ENCODE measurements at regions not wholly inside any gene's neighbourhood (a gene's known extent, or its start where the extent isn't known, plus 50 kb on each side); places are given as distances from the start of the nearest gene placed in this dataset.

DNA sequence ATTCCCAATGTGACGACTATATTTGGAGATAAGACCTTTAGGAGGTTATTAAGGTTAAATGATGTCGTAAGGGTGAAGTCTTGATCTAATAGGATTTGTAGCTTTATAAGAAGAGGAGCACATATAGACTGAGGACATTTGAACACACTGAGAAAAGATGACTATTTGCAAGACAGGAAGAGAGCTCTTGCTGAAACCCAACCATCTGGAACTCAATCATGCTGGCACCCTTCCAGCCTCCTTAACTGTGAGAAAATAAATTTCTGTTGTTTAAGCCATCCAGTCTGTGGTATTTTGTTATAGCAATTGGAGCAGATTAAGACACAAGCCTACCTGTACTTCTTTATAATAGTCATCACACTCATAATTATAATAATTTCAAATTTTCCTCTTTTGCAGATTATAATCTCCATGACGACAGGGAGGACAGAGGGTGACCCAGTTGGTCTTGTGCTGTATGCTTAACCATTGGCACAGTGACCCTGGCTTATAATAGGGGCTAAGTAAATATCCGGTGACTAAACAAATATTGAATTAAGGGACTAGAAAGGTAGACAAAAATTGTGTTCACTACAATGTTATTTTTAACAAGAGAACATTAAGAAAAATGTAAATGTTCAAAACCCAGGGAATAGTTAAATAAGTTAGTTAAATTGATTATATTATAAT, 206.4 kb upstream of the HDDC2 start:
- H3K27me3 Mint-ChIP-seq (ENCODE audit: low read depth): no peaks in the 10 kb centered on the region
- TF ChIP-seq, protein P1, sequence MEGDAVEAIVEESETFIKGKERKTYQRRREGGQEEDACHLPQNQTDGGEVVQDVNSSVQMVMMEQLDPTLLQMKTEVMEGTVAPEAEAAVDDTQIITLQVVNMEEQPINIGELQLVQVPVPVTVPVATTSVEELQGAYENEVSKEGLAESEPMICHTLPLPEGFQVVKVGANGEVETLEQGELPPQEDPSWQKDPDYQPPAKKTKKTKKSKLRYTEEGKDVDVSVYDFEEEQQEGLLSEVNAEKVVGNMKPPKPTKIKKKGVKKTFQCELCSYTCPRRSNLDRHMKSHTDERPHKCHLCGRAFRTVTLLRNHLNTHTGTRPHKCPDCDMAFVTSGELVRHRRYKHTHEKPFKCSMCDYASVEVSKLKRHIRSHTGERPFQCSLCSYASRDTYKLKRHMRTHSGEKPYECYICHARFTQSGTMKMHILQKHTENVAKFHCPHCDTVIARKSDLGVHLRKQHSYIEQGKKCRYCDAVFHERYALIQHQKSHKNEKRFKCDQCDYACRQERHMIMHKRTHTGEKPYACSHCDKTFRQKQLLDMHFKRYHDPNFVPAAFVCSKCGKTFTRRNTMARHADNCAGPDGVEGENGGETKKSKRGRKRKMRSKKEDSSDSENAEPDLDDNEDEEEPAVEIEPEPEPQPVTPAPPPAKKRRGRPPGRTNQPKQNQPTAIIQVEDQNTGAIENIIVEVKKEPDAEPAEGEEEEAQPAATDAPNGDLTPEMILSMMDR (IDR thresholded peaks at IDR 0.05; ENCODE audit: unreplicated experiment): no peak
- DNase-seq (ENCODE audit: low spot score in 2 of 2, unreplicated experiment in 2 of 2): no peak
- no peak overlapping the region for H3K27ac Mint-ChIP-seq
- H3K36me3 Mint-ChIP-seq: no peaks in the 10 kb centered on the region
- peaks cover 9% of the 10 kb centered on the region for H3K9me3 Mint-ChIP-seq
- no peak overlapping the region for H3K4me3 Mint-ChIP-seq
- peaks cover 5% of the 10 kb centered on the region for H3K4me1 Mint-ChIP-seq

DNA sequence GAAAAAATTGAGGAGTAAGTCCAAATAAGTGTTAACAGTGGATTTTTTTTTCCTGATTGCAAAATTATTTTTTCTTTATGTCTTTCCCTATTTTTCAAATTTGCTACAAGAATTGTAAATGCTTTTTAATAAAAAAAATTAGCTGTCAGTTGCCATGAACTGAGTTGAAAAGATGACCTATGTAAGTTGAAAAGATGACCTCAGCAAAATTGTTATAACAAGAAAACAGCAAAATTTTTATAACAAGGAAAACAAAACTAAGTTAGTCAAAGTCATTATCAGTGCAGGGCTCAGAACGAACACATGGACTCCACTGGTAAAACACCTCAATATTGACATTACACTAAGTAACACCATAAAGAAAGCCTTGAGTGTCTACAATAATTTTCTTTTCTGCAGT, 207.0 kb upstream of the HDDC2 start:
- Mint-ChIP-seq H3K27ac (no peak overlapping the region), H3K9me3 (peaks cover 11% of the 10 kb centered on the region), H3K4me1 (peaks cover 5% of the 10 kb centered on the region), H3K4me3 (no peak overlapping the region), H3K27me3 (ENCODE audit: low read depth) (no peaks in the 10 kb centered on the region), H3K36me3 (no peaks in the 10 kb centered on the region)
- DNase-seq (ENCODE audit: low spot score in 2 of 2, unreplicated experiment in 2 of 2): no peak
- TF ChIP-seq, protein P1 (IDR thresholded peaks at IDR 0.05; ENCODE audit: unreplicated experiment): no peak

DNA sequence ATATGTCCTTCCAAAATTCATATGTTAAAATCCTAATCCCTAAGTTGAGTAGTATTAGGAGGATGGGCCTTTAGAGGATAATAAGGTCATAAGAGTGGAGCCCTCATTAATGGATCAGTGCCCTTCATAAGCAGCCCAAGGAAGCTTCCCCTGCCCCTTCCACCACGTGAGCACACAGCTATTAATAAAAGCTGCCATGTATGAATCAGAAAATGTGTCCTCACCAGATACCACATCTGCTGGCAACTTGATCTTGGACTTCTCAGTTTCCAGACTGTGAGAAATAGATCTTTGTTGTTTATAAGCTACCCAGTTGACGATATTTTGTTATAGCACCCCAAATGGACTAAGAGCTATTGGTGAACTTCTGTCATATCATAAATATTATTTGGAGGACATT, 207.7 kb upstream of the HDDC2 start:
- Mint-ChIP-seq H3K4me1 (peaks cover 5% of the 10 kb centered on the region), H3K9me3 (peaks cover 17% of the 10 kb centered on the region), H3K4me3 (no peak overlapping the region), H3K27me3 (ENCODE audit: low read depth) (no peaks in the 10 kb centered on the region), H3K27ac (no peak overlapping the region), H3K36me3 (no peaks in the 10 kb centered on the region)
- DNase-seq (ENCODE audit: low spot score in 2 of 2, unreplicated experiment in 2 of 2): no peak
- TF ChIP-seq, protein P1 (IDR thresholded peaks at IDR 0.05; ENCODE audit: unreplicated experiment): no peak

DNA sequence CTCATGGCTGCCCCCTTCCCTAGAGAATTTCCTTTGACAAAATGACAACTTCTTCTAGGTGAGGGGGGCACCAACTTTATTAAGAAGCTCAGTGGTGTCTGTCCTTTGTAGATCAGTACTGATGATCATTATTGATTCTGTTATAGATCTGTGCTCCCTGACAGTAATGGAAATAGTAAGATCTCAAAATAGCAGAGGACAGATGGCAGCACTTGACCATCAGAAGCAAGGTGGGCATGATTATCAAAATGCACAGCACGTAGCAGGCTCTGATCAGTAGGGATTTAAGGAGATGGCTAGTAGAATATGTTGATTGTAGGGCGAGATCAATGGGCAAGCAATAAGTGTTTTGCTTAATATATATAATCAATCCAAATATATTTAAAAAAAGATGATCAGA, 208.6 kb upstream of the HDDC2 start:
- Mint-ChIP-seq H3K27ac (no peak overlapping the region), H3K27me3 (ENCODE audit: low read depth) (no peaks in the 10 kb centered on the region), H3K36me3 (no peaks in the 10 kb centered on the region), H3K4me1 (peaks cover 5% of the 10 kb centered on the region), H3K9me3 (peaks cover 21% of the 10 kb centered on the region), H3K4me3 (no peak overlapping the region)
- TF ChIP-seq, protein P1 (IDR thresholded peaks at IDR 0.05; ENCODE audit: unreplicated experiment): no peak
- DNase-seq (ENCODE audit: low spot score in 2 of 2, unreplicated experiment in 2 of 2): no peak

DNA sequence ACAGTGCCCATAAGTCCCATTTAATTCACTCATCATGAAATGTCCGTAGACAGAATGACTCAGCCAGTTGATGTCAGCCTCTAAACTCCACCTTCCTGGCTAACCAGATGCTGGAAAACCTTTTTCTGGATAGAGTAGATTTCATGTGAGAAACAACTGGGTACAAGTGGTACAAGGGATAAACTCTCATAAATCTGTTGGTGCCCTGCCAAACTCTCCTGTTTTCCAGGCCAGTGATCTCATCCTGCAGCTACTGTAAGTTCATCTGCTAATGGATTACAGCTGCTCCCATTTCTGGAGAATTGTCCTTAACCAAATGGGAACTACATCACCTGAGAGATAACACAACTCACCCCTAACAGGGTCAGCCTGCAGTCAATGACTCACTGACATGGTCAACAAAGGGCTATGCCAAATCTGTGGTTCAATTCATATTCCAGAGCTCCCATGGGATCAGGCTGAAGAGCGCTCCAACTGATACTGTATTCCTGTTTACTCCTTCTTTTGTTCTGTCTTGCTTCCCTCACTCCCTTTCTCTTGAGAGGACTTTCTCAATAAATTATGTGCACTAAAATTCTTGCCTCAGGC, 210.1 kb upstream of the HDDC2 start:
- H3K27ac Mint-ChIP-seq: no peak overlapping the region
- no peak for DNase-seq (ENCODE audit: low spot score in 2 of 2, unreplicated experiment in 2 of 2)
- H3K4me1 Mint-ChIP-seq: peaks cover 5% of the 10 kb centered on the region
- no peak overlapping the region for H3K4me3 Mint-ChIP-seq
- peaks cover 4% of the 10 kb centered on the region for H3K36me3 Mint-ChIP-seq
- H3K27me3 Mint-ChIP-seq (ENCODE audit: low read depth): no peaks in the 10 kb centered on the region
- TF ChIP-seq, protein P1 (IDR thresholded peaks at IDR 0.05; ENCODE audit: unreplicated experiment): no peak
- peaks cover 32% of the 10 kb centered on the region for H3K9me3 Mint-ChIP-seq
